Keratinocyte (primary cell): ENCODE measurements at regions not wholly inside any gene's neighbourhood (a gene's known extent, or its start where the extent isn't known, plus 50 kb on each side); places are given as distances from the start of the nearest gene placed in this dataset.

Experiments
- DNase-seq: peaks from one replicate; pipeline ENCODE4 v3.0.0-alpha.2; 2011; ENCODE audit warnings: low read depth, missing footprints, low spot score
- FAIRE-seq: peaks from 2 replicates; lab custom pipeline; 2011; peaks lifted over from hg19 to GRCh38; lab: Jason Lieb, UNC
- H2AFZ ChIP-seq: 2 replicates; pipeline ENCODE4 v1.6.0; 2012; ENCODE audit warnings: low read length, control low read depth, inconsistent platforms; ENCODE audit not compliant: control insufficient read depth
- H3K27ac ChIP-seq: 2 replicates; pipeline ENCODE4 v1.5.1; 2011; ENCODE audit warnings: low read length; ENCODE audit not compliant: control insufficient read depth, insufficient read depth
- H3K27me3 ChIP-seq: 3 replicates; pipeline ENCODE4 v1.6.0; 2011; ENCODE audit warnings: low read length; ENCODE audit not compliant: control insufficient read depth, insufficient read depth; ENCODE audit errors: extremely low read depth
- H3K36me3 ChIP-seq, 2 experiments: 2 replicates in 1 of 2; 3 replicates in 1 of 2; pipeline ENCODE4 v1.5.1; 2011; ENCODE audit warnings: low read length in 2 of 2, mild to moderate bottlenecking in 1 of 2; ENCODE audit not compliant: control insufficient read depth in 2 of 2, insufficient read depth in 2 of 2; ENCODE audit errors: extremely low read depth in 1 of 2
- H3K4me1 ChIP-seq: 3 replicates; pipeline ENCODE4 v1.5.1; 2011; ENCODE audit warnings: low read length; ENCODE audit not compliant: control insufficient read depth, insufficient read depth; ENCODE audit errors: extremely low read depth
- H3K4me2 ChIP-seq: 3 replicates; pipeline ENCODE4 v1.6.0; 2011; ENCODE audit warnings: low read depth, low read length; ENCODE audit not compliant: control insufficient read depth, insufficient read depth; ENCODE audit errors: extremely low read depth
- H3K4me3 ChIP-seq, 3 experiments: fragments of 200-600 bp in 1 of 3; sonication (generic) in 1 of 3; 2 replicates in 2 of 3; 3 replicates in 1 of 3; pipeline ENCODE4 v1.5.1; 2011 to 2016; ENCODE audit warnings: low read length in 3 of 3, mild to moderate bottlenecking in 3 of 3, control low read depth in 2 of 3, inconsistent platforms in 1 of 3, low read depth in 1 of 3, mixed read lengths in 1 of 3, mixed run types in 1 of 3, moderate library complexity in 1 of 3; ENCODE audit not compliant: control insufficient read depth in 2 of 3, insufficient read depth in 2 of 3; ENCODE audit errors: extremely low read depth in 1 of 3
- H3K79me2 ChIP-seq: 2 replicates; pipeline ENCODE4 v1.6.0; 2012; ENCODE audit warnings: low read length; ENCODE audit not compliant: control insufficient read depth, insufficient read depth
- H3K9ac ChIP-seq: 3 replicates; pipeline ENCODE4 v1.6.0; 2011; ENCODE audit warnings: low read length; ENCODE audit not compliant: control insufficient read depth, insufficient read depth; ENCODE audit errors: extremely low read depth
- H3K9me1 ChIP-seq: 3 replicates; pipeline ENCODE4 v1.6.0; 2011; ENCODE audit warnings: low read length; ENCODE audit not compliant: control insufficient read depth, insufficient read depth; ENCODE audit errors: extremely low read depth
- H3K9me3 ChIP-seq: 2 replicates; pipeline ENCODE4 v1.5.1; 2012; ENCODE audit warnings: low read depth, low read length; ENCODE audit not compliant: control insufficient read depth
- H4K20me1 ChIP-seq: 3 replicates; pipeline ENCODE4 v1.6.0; 2011; ENCODE audit warnings: low read length; ENCODE audit not compliant: control insufficient read depth, insufficient read depth; ENCODE audit errors: extremely low read depth
- CTCF ChIP-seq, 3 experiments: IDR thresholded peaks in 1 of 3; conservative IDR thresholded peaks in 1 of 3; optimal IDR thresholded peaks in 1 of 3; 2 replicates in 2 of 3; 3 replicates in 1 of 3; pipeline versions ENCODE3 to v1.5.1; 2011; ENCODE audit warnings: low read length in 3 of 3, mild to moderate bottlenecking in 3 of 3, moderate library complexity in 2 of 3, control low read depth in 1 of 3, inconsistent platforms in 1 of 3; ENCODE audit not compliant: insufficient read depth in 2 of 3; ENCODE audit errors: extremely low read depth in 1 of 3
- EZH2 ChIP-seq: IDR thresholded peaks from one replicate; pipeline ENCODE4 v1.6.1; 2012; ENCODE audit warnings: inconsistent platforms, mild to moderate bottlenecking, low read length, moderate library complexity
- dilution Hi-C: fragments of 300-500 bp; cut with MboI; formaldehyde crosslinking; loops from one replicate; pipeline ENCODE4 v1.7.0; 2020; ENCODE audit warnings: low sequenced_read_pairs; ENCODE audit not compliant: extremely low pct_ligation_motif_present

GRCh38 chr20:40462566-40462965 lies 226.5 kb downstream of the MAFB start:
- H3K4me1 ChIP-seq, result peaks cover 8% of the 10 kb centered on the region
- DNase-seq (no peak), FAIRE-seq (no peak)
- no peak overlapping the region for H2AFZ ChIP-seq
- dilution Hi-C loops, result no loop called here
- no peak overlapping the region for H3K4me3 ChIP-seq
- no peak overlapping the region for H3K4me2 ChIP-seq
- no peaks in the 10 kb centered on the region for H4K20me1 ChIP-seq
- H3K9me1 ChIP-seq, result no peaks in the 10 kb centered on the region
- no peak overlapping the region for H3K27ac ChIP-seq
- TF ChIP-seq EZH2, result no peak
- no peak for TF ChIP-seq CTCF (optimal IDR thresholded peaks at IDR 0.05 in 1 of 3, IDR thresholded peaks at IDR 0.05 in 1 of 3, conservative IDR thresholded peaks at IDR 0.05 in 1 of 3; ENCODE audit: extremely low read depth in 1 of 3, insufficient read depth in 2 of 3, low read length in 3 of 3)
- H3K27me3 ChIP-seq, result no peaks in the 10 kb centered on the region
- no peaks in the 10 kb centered on the region for H3K36me3 ChIP-seq
- no peaks in the 10 kb centered on the region for H3K9me3 ChIP-seq
- H3K79me2 ChIP-seq, result no peaks in the 10 kb centered on the region
- H3K9ac ChIP-seq, result no peak overlapping the region

- no peak overlapping the region for H3K9ac ChIP-seq
- H2AFZ ChIP-seq, result no peak overlapping the region
- no peak overlapping the region for H3K4me3 ChIP-seq
- H3K9me3 ChIP-seq, result no peaks in the 10 kb centered on the region
- dilution Hi-C loops, result no loop called here
- H3K4me2 ChIP-seq, result no peak overlapping the region
- no peaks in the 10 kb centered on the region for H3K9me1 ChIP-seq
- TF ChIP-seq EZH2 (no peak), CTCF (optimal IDR thresholded peaks at IDR 0.05 in 1 of 3, IDR thresholded peaks at IDR 0.05 in 1 of 3, conservative IDR thresholded peaks at IDR 0.05 in 1 of 3; ENCODE audit: extremely low read depth in 1 of 3, insufficient read depth in 2 of 3, low read length in 3 of 3) (no peak)
- H4K20me1 ChIP-seq, result no peaks in the 10 kb centered on the region
- DNase-seq, result no peak
- FAIRE-seq, result no peak
- no peak overlapping the region for H3K27ac ChIP-seq
- peaks cover 8% of the 10 kb centered on the region for H3K4me1 ChIP-seq
- no peaks in the 10 kb centered on the region for H3K79me2 ChIP-seq
- no peaks in the 10 kb centered on the region for H3K36me3 ChIP-seq
- no peaks in the 10 kb centered on the region for H3K27me3 ChIP-seq
Measured at GRCh38 chr20:40459299-40459698, 229.7 kb downstream of the MAFB start.
